HG03066 (cell line): ENCODE measurements at regions not wholly inside any gene's neighbourhood (a gene's known extent, or its start where the extent isn't known, plus 50 kb on each side); places are given as distances from the start of the nearest gene placed in this dataset.
A peak's percentile ranks its signal among the peaks of the same experiment; 100 is the strongest.

Experiments
- ATAC-seq: cut with Tn5 transposase; IDR thresholded peaks from one replicate; pipeline ENCODE4 v1.9.1; 2021; ENCODE audit warnings: low read depth; ENCODE audit not compliant: unreplicated experiment

DNA sequence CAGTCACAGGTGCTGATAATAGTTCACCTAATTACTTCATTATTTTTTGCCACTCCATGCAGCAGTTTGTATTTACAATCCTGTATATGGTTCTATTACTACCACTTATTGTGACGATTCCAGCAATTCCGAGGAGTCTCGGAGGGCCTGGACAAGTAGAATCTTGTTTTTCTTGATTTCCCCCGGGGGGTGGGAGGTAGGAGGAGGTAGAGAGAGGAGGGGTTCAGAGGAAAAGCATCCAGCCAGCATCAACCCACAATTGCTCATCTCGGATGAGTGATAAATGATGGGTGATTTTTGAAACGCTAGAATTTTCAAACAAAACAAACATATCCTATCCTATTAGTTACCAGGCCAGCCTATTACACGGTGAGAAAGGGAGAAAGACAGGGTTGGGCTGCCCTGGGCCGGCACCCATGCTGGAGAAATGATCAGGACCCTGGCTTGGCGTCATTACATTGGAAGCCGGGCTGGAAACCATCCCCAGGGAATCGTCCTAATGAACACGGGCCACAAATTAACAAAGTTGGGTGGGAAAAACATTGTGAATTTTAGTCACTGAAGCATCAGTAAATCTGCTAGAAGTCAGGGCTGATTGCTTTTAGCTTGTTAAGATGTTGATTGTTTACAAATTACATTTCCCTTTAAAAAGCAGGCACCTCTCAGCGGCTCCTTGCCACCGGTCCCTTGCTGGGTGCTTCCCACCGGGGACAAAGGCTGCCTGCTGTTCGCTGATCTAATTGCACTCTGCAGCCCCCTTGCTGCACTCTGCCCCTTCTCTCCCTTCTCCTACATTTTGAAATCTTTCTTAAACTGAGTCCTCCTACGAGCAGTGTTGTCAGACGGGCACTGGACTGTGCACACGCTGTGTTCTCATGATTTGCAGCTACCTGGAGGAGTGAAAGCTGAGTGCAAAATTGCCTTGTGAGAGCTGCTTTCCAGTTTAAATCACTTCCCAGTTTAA lies 95.5 kb downstream of the FAM204A start:
- no peak for ATAC-seq

DNA sequence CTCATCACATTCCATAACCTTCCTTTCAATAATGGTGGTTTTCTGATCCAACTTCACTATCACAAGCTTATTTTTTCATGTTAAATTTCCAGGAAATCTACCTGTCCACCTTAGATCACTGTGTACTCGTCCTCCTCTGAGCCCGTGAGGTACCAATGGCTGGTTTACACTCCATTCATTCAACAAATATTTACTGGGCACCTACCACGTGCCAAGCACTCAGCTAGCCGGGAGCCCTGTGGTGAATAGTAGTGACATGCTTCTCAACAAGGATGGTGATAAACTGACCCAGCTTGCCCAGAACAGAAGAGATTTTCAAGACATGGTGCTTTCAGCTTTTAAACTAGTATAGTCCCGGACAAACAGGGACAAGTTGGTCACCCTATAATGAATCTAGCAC lies 98.2 kb downstream of the FAM204A start:
- no peak for ATAC-seq

- ATAC-seq: peak; percentile 70
Measured at GRCh38 chr10:118241229-118242137, 100.6 kb downstream of the FAM204A start.

DNA sequence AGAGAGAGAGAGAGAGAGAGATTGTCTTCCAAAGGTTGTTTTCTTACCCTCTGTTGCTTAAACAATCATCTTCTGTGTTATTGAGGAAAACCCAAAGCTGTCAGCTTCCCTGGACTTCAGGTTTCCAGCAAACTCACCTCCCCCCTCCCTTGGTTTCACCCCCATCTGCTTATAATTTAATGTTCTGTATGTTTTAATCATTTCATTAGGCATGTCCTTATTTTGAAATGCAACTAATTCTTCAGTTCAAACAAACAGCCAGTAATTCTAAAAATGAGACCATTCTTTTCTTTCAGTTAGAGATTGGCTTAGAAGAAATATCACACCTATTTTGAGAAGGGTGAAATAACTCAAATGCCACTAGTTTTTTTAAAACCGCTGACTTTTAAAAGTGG lies 102.9 kb downstream of the FAM204A start:
- ATAC-seq: no peak

- no peak for ATAC-seq
Measured at GRCh38 chr10:118238573-118239235, 103.4 kb downstream of the FAM204A start.

DNA sequence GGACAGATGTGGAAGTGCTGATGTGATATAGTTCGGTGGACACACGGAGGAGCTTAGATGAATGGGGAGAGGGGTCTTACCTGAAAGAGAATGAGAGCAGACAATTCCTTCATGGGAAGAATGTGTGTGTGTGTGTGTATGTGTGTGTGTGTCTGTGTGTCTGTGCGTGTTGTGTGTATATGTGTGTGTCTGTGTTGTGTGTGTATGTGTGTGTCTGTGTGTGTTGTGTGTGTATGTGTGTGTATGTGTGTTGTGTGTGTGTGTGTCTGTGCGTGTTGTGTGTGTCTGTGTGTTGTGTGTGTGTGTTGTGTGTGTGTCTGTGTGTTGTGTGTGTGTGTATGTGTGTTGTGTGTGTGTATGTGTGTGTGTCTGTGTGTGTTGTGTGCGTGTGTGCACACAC lies 104.2 kb downstream of the FAM204A start:
- no peak for ATAC-seq

DNA sequence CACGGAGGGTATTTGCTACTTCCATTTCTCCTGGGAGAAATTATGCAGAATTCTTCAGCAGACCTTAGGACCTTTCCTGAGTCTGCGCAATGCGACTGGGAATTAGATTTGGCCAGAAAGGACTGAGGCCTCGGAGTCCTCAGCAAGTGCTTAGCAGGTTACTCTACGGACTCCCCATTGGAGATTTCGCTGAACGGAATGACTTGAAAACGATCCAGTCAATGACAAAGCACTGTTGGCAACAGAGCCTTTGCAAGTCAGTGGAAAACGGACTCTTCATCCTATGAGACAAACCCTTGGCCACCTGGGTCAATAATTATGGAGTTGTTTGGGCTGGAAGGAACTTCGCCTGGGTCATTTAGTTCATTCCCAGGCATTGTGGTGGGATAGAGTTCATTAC lies 107.4 kb downstream of the FAM204A start:
- no peak for ATAC-seq

DNA sequence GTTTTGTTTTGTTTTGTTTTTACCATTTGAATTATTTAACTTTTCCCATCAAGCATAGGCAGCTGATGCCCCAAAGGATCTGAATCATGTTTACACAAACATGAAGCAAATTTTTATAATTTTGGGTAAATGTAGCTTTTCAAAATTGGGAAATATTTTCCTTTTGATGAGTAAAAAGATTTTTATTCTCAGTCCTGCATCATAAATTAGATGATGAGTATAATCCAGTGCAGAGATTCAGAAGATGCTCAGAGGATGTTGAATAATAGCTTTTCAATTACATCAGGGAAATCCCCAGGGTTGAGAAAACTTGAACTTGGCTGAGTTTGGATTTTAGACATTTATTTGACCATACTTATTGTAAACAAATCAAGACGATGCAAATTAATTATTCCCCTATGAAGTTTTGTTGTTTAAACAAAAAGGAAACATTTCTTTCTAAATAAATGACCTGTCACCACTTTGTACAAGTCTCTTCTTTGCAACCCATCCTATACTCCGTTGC lies 121.7 kb downstream of the FAM204A start:
- no peak for ATAC-seq

DNA sequence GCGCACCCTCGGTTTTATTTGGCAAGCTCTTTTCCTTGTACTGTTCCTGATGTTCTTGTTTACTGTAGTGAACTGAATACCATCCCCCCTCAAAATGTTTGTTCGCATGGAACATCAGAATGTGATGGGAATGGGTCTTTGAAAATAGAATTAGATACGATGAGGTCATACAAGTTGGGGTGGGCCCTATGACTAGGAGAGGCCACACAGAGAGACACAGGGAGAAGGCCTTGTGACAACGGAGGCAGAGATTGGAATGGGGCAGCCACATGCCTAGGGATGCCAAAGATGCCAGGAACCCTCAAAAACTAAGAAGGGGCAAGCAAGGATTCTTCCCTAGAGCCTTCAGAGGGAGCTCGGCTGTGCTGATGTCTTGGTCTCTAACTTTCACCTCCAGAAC lies 123.6 kb downstream of the FAM204A start:
- no peak for ATAC-seq

DNA sequence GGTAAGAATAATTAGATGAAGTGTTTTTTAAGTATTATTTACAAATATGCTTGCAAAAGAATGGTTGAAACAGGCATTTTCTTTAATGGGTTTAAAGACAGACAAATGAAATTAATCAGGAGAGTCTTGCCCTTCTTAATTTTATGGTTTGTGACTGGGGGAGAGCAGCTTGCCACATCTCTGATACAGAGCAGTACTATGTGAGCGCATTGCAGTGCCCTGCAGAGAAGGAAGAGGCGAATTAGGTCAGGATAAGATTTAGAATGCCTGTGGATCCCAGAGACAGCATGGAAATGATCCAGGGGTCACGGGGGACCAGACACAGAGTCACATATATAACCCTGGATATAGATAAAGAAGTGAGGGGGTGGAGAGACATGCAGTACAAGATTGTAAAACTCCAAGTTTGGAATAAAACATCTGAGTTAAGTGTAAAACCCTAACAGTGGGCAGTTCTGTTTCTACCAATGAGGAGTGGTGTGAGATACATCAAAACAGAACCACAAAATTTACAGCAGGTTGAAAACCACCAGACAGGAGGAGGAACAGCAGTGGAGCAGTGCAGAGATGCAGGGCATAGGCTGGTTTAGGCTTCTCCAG lies 125.5 kb downstream of the FAM204A start:
- ATAC-seq: no peak

GRCh38 chr10:118216020-118216419 lies 126.1 kb downstream of the FAM204A start:
- no peak for ATAC-seq

DNA sequence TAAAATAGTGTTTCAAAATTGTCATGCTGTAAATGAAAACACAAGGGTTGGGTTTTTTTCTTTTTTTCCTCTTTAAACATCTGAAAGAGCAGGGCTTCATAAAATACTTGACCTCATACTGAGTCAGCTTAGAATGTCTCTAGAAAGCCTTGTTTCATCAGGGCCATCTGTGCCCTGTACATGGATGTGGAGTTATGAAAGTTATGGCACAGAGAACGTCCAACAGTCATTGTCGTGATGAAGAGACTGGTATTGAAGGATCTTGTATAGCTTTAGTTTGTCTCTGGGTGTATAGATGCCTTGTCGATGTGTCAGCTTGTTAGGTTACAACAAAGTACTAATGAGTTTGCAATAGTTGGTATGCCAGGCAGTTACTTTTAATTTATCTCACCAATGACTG lies 127.3 kb downstream of the FAM204A start:
- no peak for ATAC-seq

- no peak for ATAC-seq
Measured at GRCh38 chr10:118213436-118213835, 128.7 kb downstream of the FAM204A start.

DNA sequence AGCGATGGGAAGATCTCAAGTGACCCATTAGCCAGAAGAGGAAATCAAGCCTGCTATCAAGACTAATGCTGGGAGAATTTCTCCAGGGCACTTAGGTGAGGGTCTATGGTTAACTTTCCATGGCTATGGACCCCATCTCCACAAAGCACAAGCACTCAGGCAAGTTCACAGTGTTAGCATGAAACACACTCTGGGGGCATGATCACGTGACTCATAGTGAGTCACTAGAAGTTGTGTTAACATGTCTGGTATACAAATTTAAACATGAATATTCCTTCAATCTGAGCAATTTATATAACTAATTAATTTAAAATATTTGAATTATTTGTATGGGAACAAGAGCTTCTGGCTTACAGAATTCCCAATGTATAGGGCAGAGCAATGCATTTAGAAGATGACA lies 131.8 kb downstream of the FAM204A start:
- no peak for ATAC-seq

DNA sequence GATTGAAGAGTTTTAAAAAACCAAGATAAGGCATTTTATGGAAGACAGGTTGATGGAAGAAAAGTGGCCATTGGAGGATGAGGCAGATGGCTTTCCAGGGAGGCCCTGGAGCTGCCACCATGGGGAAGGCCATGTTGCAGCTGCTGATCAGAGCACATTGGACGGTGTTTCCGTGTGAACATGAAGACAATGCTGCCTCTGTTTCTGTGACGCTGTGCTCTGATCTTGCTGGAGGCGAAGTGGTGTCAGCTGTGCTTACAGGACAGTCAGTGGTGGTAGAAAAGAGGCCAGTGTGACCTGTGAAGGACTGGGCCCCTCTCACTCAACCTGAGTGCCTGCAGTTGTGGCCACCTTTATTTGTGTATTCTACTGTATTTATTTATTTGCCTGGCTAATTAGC lies 132.9 kb downstream of the FAM204A start:
- no peak for ATAC-seq

DNA sequence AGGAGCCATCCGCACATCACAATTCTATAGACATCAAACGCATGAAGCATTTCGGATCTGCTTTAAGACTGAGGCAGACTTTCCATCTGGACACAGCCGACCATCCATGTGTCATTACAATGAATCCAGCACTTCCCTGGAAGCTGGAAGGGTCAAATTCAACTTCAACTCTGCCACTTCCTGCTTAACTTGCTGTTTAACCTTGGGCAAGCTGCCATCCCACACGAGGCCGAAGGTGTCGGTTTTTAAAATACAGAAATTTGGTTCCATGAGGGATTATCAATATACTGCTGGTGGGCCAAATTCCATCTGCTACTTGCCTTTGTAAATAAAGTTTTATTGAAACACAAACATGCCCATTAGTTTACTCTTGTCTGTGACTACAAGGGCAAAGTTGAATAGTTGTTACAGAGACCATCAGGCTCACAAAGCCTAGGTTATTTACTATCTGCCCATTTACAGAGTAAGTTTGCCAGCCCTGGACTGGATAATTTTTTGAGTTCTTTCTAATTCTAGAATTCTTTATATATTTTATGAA lies 134.6 kb downstream of the FAM204A start:
- ATAC-seq: no peak

DNA sequence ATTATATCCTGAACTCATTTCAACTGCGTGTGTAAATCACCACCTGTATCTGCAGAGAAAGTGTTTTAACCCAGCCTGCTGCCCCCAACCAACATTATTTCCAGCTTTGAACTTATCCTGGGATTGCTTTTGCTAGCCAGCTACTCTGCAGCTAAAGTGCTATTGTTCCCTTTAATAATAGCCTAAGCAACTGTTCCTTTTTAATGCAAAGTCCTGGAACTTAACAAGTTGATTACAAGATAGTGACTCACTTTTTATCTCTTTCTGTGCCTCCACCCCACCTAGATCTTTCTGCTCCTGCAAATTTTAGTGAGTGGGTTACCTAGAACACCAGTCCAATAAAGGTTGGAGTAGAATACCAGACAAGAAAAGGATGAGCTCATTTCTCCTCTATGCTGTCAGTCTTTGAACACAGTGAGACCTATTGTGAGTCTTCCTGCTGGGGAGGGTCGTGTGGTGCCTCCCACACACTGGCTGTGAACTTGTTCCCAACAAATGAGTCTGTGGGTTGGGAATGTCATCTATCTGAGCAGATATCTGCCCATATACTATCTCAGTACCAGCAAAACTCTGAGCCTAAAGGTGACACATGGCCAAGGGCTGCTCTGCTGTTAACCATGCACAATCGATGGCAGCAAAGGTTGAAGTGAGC lies 137.7 kb downstream of the FAM204A start:
- no peak for ATAC-seq

DNA sequence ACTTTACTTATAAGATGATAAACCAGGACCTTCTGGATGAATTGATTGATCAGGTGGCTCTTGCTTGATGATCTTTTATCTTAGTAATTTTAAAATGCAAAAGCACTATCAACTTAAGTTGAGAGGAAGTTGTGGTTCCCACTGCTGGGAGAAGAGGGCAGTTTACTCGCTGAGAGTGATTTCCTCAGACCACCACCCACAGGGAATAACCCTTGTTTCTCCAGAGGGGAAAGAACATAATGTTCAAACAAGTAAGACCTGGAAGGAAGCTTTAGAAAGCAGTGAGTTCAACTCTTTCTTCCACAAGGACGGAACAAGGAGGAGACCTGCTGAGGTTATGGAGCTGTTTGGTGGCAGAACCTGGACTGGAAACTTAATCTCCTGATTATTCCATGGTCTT lies 138.7 kb downstream of the FAM204A start:
- ATAC-seq: no peak

- no peak for ATAC-seq
Measured at GRCh38 chr10:118195729-118196128, 146.4 kb downstream of the FAM204A start.

DNA sequence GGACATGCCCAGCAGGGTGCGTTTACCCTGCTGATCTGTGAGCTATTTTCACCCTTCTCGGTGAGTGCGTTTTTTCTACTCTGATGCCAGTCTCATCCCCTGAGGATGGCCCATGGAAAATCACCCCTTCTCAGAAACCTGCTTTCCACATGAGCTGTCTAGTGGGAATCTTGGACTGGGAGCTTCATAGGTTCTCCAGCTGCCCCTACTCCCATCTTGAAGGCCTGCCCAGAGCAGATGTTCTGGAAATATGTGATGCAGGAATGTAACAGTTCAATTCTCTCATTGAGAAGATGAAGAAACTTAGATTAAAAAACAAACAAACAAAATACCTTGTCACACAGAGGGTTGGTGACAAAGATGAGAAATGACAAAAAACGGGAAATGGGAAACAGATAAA lies 146.9 kb upstream of the RAB11FIP2 start:
- no peak for ATAC-seq
